HFFc6 (cell line): ENCODE measurements at regions not wholly inside any gene's neighbourhood (a gene's known extent, or its start where the extent isn't known, plus 50 kb on each side); places are given as distances from the start of the nearest gene placed in this dataset.
"Not testable (repeated sequence)": the region's sequence is repeated elsewhere in the genome, so short reads cannot be mapped to it uniquely, and the experiment has no call there.

ENCODE experiments used
- DNase-seq: peaks from one replicate; pipeline ENCODE4 v3.0.0-alpha.2; 2018
- H3K27ac Mint-ChIP-seq: 2 replicates; pipeline ENCODE4 v1.8.0; 2020; ENCODE audit warnings: mild to moderate bottlenecking, mixed read lengths
- H3K27me3 Mint-ChIP-seq: 2 replicates; pipeline ENCODE4 v1.8.0; 2021; ENCODE audit warnings: mild to moderate bottlenecking, moderate library complexity, mixed read lengths; ENCODE audit not compliant: insufficient read depth
- H3K36me3 Mint-ChIP-seq: 2 replicates; pipeline ENCODE4 v1.8.0; 2021; ENCODE audit warnings: low read depth, mixed read lengths
- H3K4me1 Mint-ChIP-seq: 2 replicates; pipeline ENCODE4 v1.8.0; 2020; ENCODE audit warnings: low read depth, mixed read lengths
- H3K4me3 Mint-ChIP-seq: 2 replicates; pipeline ENCODE4 v1.8.0; 2020; ENCODE audit warnings: mild to moderate bottlenecking, moderate library complexity, mixed read lengths
- H3K9me3 Mint-ChIP-seq: 2 replicates; pipeline ENCODE4 v1.8.0; 2020; ENCODE audit warnings: mild to moderate bottlenecking, mixed read lengths
- CTCF ChIP-seq: fragments of 200-600 bp; sonication (generic); IDR thresholded peaks from 2 replicates; pipeline ENCODE4 v1.5.0; 2021; ENCODE audit warnings: antibody characterized with exemption, mild to moderate bottlenecking

- Mint-ChIP-seq H3K9me3 (no peaks in the 10 kb centered on the region), H3K27ac (no peak overlapping the region), H3K4me3 (no peak overlapping the region), H3K27me3 (peaks cover 2% of the 10 kb centered on the region; the same call in 1 of the 2 replicates), H3K36me3 (peaks cover 5% of the 10 kb centered on the region; the same call in 1 of the 2 replicates), H3K4me1 (peaks cover 19% of the 10 kb centered on the region)
- no peak for DNase-seq
- TF ChIP-seq CTCF: peak; percentile 47
Measured at GRCh38 chr14:51369814-51370213, 129.8 kb downstream of the TMX1 start.

DNA sequence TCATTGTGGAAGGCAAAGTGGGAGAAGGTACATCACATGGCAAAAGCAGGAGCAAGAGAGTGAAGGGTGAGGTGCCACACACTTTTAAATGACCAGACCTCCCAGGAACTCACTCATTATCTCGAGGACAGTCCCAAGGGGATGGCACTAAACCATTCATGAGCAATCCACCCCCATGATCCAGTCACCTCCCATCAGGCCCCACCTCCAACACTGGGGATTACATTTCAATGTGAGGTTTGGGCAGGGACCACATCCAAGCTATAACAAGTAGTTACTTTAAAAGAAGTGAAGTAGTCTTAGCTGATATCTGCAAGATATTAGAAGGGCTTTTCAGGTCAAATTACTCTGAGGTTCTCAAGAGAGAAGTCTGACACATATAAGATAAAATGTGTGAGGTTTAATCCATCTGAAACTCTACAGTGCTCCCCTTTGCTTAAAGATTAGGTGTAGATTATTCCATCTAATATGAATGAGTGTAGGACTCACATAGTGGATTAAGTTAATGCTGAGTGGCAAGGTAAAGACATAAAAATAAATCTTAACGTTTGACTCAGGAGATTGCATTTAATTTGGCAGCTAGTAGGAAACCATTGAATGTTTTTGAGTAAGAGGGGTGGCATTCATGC lies 130.8 kb downstream of the TMX1 start:
- Mint-ChIP-seq H3K9me3 (no peaks in the 10 kb centered on the region), H3K27ac (no peak overlapping the region), H3K27me3 (peaks cover 2% of the 10 kb centered on the region; the same call in 1 of the 2 replicates), H3K4me3 (no peak overlapping the region; the same call in 1 of the 2 replicates), H3K36me3 (peaks cover 5% of the 10 kb centered on the region; the same call in 1 of the 2 replicates), H3K4me1 (peaks cover 19% of the 10 kb centered on the region)
- DNase-seq: no peak
- no peak for TF ChIP-seq CTCF

DNA sequence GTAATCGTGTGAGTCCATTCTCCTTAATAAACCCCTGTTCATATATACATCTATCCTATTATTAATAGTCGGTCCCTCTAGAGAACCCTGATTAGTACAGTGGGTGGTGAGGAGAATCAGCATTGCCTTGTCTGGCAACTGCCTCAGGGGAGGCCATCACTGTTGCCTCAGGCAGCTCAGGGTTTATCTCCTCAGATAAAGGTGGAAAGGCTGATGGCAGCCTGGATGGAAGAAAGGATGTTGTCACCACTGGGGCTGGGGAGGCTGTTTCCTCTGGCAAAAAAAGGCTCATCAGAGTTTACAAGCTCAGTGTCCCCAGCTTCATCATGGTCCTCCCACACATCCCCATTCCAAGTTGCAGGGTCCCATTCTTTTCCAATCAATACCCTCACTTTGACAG lies 137.1 kb downstream of the TMX1 start:
- H3K4me1 Mint-ChIP-seq: peaks cover 14% of the 10 kb centered on the region
- H3K9me3 Mint-ChIP-seq, H3K27me3 Mint-ChIP-seq, DNase-seq, H3K27ac Mint-ChIP-seq, H3K4me3 Mint-ChIP-seq, H3K36me3 Mint-ChIP-seq: not testable (repeated sequence)

DNA sequence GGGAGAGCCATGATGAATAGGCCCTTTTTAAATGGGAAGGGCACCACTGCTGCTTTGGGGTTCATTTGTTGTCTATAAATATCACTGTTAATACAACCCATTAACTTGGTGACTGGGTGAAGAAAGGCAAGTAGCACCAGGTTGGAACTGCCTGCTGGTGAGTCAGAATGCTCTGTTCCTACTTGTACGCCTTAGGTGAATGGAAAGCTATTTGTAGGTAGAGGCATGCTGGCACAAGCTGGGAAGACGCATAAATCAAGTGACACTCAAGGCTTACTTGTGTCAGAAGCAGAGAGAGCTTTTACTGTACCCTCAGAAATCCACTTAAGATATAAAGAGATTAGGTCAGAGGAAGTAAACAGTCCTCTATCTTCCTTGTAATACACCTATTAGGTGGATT lies 142.5 kb downstream of the TMX1 start:
- no peaks in the 10 kb centered on the region for H3K9me3 Mint-ChIP-seq
- no peaks in the 10 kb centered on the region for H3K36me3 Mint-ChIP-seq
- no peaks in the 10 kb centered on the region for H3K27me3 Mint-ChIP-seq
- no peak for TF ChIP-seq CTCF
- H3K4me1 Mint-ChIP-seq: peaks cover 31% of the 10 kb centered on the region
- DNase-seq: no peak
- H3K4me3 Mint-ChIP-seq: no peak overlapping the region
- no peak overlapping the region for H3K27ac Mint-ChIP-seq

- TF ChIP-seq CTCF: no peak
- H3K27me3 Mint-ChIP-seq: no peaks in the 10 kb centered on the region
- no peak for DNase-seq
- peaks cover 25% of the 10 kb centered on the region for H3K4me1 Mint-ChIP-seq
- H3K27ac Mint-ChIP-seq: no peak overlapping the region
- no peaks in the 10 kb centered on the region for H3K9me3 Mint-ChIP-seq
- H3K36me3 Mint-ChIP-seq: peaks cover 5% of the 10 kb centered on the region; the same call in 1 of the 2 replicates
- H3K4me3 Mint-ChIP-seq: no peak overlapping the region
Measured at GRCh38 chr14:51386411-51386810, 146.4 kb downstream of the TMX1 start.

DNA sequence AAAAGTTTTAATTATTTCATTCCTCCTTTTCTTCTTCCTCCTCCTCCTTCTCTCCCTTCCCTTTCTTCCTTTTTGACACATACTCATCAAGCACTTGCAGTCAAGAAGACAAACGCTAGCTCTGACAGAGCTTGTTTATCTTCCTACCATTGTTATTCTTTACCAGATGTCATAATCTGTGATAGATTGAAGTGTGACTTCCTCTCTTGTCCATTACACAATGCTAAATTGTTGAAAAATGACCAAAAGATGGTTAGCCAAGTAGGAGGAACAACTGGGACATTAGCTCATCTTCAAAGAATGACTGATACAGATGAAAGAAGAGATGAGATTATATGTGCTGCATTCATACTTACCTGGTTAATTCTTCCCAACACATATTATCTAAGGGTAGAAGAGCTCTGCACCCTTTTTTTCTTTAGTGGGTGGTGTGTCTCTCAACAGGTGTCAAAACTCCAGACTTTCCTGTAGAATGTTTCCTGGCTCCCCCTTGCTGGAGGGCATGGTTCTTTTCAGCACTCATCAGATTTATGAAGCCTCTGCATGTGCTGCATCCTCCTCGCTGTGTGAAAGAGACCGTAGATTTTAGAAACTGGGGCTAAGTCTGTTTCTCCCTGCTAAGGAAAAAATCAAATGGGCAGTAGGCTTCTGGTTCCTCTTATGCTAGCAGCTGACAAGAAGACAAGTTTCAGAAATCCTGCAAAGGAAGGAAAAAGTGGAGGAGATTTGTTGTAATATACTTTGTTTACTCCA lies 147.1 kb downstream of the TMX1 start:
- H3K4me1 Mint-ChIP-seq: peaks cover 26% of the 10 kb centered on the region
- no peaks in the 10 kb centered on the region for H3K27me3 Mint-ChIP-seq
- no peak overlapping the region for H3K4me3 Mint-ChIP-seq
- H3K36me3 Mint-ChIP-seq: peaks cover 5% of the 10 kb centered on the region; the same call in 1 of the 2 replicates
- H3K9me3 Mint-ChIP-seq: no peaks in the 10 kb centered on the region
- no peak overlapping the region for H3K27ac Mint-ChIP-seq
- DNase-seq: no peak
- no peak for TF ChIP-seq CTCF
